ENCODE measurements at regions not wholly inside any gene's neighbourhood (a gene's known extent, or its start where the extent isn't known, plus 50 kb on each side); places are given as distances from the start of the nearest gene placed in this dataset.

- no peak for TF ChIP-seq CTCF (IDR thresholded peaks at IDR 0.05; ENCODE audit: extremely low read depth in 1 of 2, insufficient read depth in 1 of 2, low read depth in 1 of 2, low read length in 2 of 2)
- TF ChIP-seq MAX (IDR thresholded peaks at IDR 0.05; ENCODE audit: insufficient read depth, insufficient read length), result no peak
- TF ChIP-seq EZH2 (IDR thresholded peaks at IDR 0.05; ENCODE audit: borderline replicate concordance, low read depth, low read length, severe bottlenecking), result no peak
- TF ChIP-seq POLR2A (IDR thresholded peaks at IDR 0.05; ENCODE audit: low read depth, low read length), result no peak
- TF ChIP-seq MYC (IDR thresholded peaks at IDR 0.05; ENCODE audit: low read depth, low read length), result no peak
- no peak for TF ChIP-seq GATA2 (IDR thresholded peaks at IDR 0.05; ENCODE audit: insufficient read depth, insufficient read length, low read depth, low read length)
- no peak for TF ChIP-seq POLR2AphosphoS5 (IDR thresholded peaks at IDR 0.05; ENCODE audit: insufficient read depth, low read depth, low read length)
- TF ChIP-seq FOS (IDR thresholded peaks at IDR 0.05; ENCODE audit: borderline replicate concordance, insufficient read depth, low read length), result no peak
Observed at GRCh38 chr13:46953331-46953730, 56.5 kb upstream of the HTR2A start.
